C1 segment of cervical spinal cord (tissue), 14 donors: ENCODE measurements at regions not wholly inside any gene's neighbourhood (a gene's known extent, or its start where the extent isn't known, plus 50 kb on each side); places are given as distances from the start of the nearest gene placed in this dataset.

Experiments
- DNase-seq, 14 donors: peaks; one replicate each; lab custom pipeline; 2025; lab: John Stamatoyannopoulos, UW

- DNase-seq: no peak
Measured at GRCh38 chr10:34869135-34869836, 54.2 kb upstream of the PARD3 start.

DNA sequence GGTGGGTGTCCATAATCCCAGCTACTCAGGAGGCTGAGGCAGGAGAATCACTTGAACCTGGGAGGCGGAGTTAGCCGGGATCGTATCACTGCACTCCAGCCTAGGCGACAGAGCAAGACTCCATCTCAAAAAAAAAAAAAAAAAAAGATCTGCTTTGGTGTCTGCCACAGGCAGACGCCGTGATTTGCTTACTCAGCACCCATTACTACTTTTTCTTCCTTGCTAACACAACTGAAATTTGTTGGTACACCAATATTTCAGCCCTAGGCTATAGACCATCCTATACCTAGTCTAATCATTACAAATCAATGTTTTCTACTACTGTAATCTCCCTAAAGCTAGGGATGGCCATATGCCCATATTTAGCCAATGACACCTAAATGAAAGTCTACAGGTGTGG lies 53.5 kb upstream of the PARD3 start:
- DNase-seq: no peak

DNA sequence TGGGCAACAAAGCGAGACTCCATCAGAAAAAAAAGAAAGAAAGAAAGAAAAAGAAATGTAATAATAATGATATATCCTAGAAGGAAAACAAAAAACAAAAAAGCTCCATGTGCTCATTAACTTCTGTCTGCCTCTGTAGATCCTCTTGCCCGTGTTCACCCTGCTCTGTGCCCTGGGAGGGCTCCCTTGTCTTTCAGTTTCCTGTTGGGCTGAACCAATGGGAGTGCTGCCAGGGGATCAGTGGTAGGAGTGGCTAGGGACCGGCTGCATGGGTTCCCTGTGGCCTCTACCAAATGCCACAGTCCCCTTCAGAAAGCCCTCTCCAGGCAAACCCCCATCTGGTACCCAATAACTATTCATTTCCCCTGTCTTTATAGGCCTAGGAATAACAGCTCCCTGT lies 51.8 kb upstream of the PARD3 start:
- DNase-seq: no peak
